ENCODE measurements at regions not wholly inside any gene's neighbourhood (a gene's known extent, or its start where the extent isn't known, plus 50 kb on each side); places are given as distances from the start of the nearest gene placed in this dataset.
"Not testable (repeated sequence)": the region's sequence is repeated elsewhere in the genome, so short reads cannot be mapped to it uniquely, and the experiment has no call there.

GRCh38 chr2:4972472-4972871, 719.7 kb upstream of the SOX11 start:
- no peak for ATAC-seq
- intact Hi-C loops (cut with micrococcal nuclease): no loop called here
- no peak for DNase-seq

- DNase-seq (no peak), ATAC-seq (no peak)
- intact Hi-C loops (cut with micrococcal nuclease): no loop called here
These were observed 718.8 kb upstream of the SOX11 start for GRCh38 chr2:4973354-4973753.

- ATAC-seq (no peak), DNase-seq (no peak)
- intact Hi-C loops (cut with micrococcal nuclease): no loop called here
These were observed 718.2 kb upstream of the SOX11 start for GRCh38 chr2:4973973-4974372.

- no peak for DNase-seq
- intact Hi-C loops (cut with micrococcal nuclease): no loop called here
- ATAC-seq: no peak
These were observed 715.8 kb upstream of the SOX11 start for GRCh38 chr2:4976407-4976806.

- intact Hi-C loops (cut with micrococcal nuclease): no loop called here
- no peak for ATAC-seq
- no peak for DNase-seq
These were observed 713.1 kb upstream of the SOX11 start for GRCh38 chr2:4979111-4979510.

- ATAC-seq: no peak
- intact Hi-C loops (cut with micrococcal nuclease): no loop called here
- DNase-seq: no peak
These were observed 711.2 kb upstream of the SOX11 start for GRCh38 chr2:4980995-4981394.

- ATAC-seq: no peak
- intact Hi-C loops (cut with micrococcal nuclease): no loop called here
- DNase-seq: no peak
These were observed 710.3 kb upstream of the SOX11 start for GRCh38 chr2:4981802-4982409.

- intact Hi-C loops (cut with micrococcal nuclease); DNase-seq; ATAC-seq: not testable (repeated sequence)
These were observed 703.7 kb upstream of the SOX11 start for GRCh38 chr2:4988444-4988843.

GRCh38 chr2:4992226-4992625, 700.0 kb upstream of the SOX11 start:
- intact Hi-C loops (cut with micrococcal nuclease): no loop called here
- DNase-seq (no peak), ATAC-seq (no peak)

- ATAC-seq (no peak), DNase-seq (no peak)
- intact Hi-C loops (cut with micrococcal nuclease): no loop called here
These were observed 696.7 kb upstream of the SOX11 start for GRCh38 chr2:4995466-4995865.

GRCh38 chr2:5007596-5007995, 684.6 kb upstream of the SOX11 start:
- DNase-seq: no peak
- no peak for ATAC-seq
- intact Hi-C loops (cut with micrococcal nuclease): no loop called here

- DNase-seq: no peak
- intact Hi-C loops (cut with micrococcal nuclease): no loop called here
- ATAC-seq: no peak
These were observed 672.9 kb upstream of the SOX11 start for GRCh38 chr2:5019324-5019723.

- DNase-seq (no peak), ATAC-seq (no peak)
- intact Hi-C loops (cut with micrococcal nuclease): no loop called here
These were observed 671.9 kb upstream of the SOX11 start for GRCh38 chr2:5020116-5020875.

GRCh38 chr2:5021136-5021535, 671.0 kb upstream of the SOX11 start:
- intact Hi-C loops (cut with micrococcal nuclease): no loop called here
- DNase-seq (no peak), ATAC-seq (no peak)

GRCh38 chr2:5022061-5022460, 670.1 kb upstream of the SOX11 start:
- intact Hi-C loops (cut with micrococcal nuclease): no loop called here
- no peak for ATAC-seq
- no peak for DNase-seq

GRCh38 chr2:5022708-5023635, 669.2 kb upstream of the SOX11 start:
- intact Hi-C loops (cut with micrococcal nuclease); ATAC-seq: not testable (repeated sequence)

GRCh38 chr2:5026571-5027234, 665.5 kb upstream of the SOX11 start:
- no peak for DNase-seq
- no peak for ATAC-seq
- intact Hi-C loops (cut with micrococcal nuclease): no loop called here

More at GRCh38 chr2:5022708-5023635, 669.2 kb upstream of the SOX11 start:
- DNase-seq: not testable (repeated sequence)

GRCh38 chr2:5035057-5035488, 657.1 kb upstream of the SOX11 start:
- DNase-seq: no peak
- intact Hi-C loops (cut with micrococcal nuclease): no loop called here
- ATAC-seq: peak; percentile 59

- ATAC-seq (no peak), DNase-seq (no peak)
- intact Hi-C loops (cut with micrococcal nuclease): no loop called here
These were observed 655.9 kb upstream of the SOX11 start for GRCh38 chr2:5036256-5036655.

Data from left ventricle myocardium superior (tissue), 1 donor.